GM12891 (cell line): ENCODE measurements at regions not wholly inside any gene's neighbourhood (a gene's known extent, or its start where the extent isn't known, plus 50 kb on each side); places are given as distances from the start of the nearest gene placed in this dataset.
"Not testable (repeated sequence)": the region's sequence is repeated elsewhere in the genome, so short reads cannot be mapped to it uniquely, and the experiment has no call there.

ENCODE experiments used
- POLR2A ChIP-seq: IDR thresholded peaks from 2 replicates; pipeline ENCODE4 v1.6.1; 2011; ENCODE audit warnings: low read depth, low read length, control low read depth
- POLR2AphosphoS5 ChIP-seq: IDR thresholded peaks from 2 replicates; pipeline ENCODE4 v1.6.1; 2011; ENCODE audit warnings: low read depth, low read length, control low read depth
- TAF1 ChIP-seq: IDR thresholded peaks from 2 replicates; pipeline ENCODE4 v1.6.1; 2011; ENCODE audit warnings: low read depth, low read length, control low read depth

DNA sequence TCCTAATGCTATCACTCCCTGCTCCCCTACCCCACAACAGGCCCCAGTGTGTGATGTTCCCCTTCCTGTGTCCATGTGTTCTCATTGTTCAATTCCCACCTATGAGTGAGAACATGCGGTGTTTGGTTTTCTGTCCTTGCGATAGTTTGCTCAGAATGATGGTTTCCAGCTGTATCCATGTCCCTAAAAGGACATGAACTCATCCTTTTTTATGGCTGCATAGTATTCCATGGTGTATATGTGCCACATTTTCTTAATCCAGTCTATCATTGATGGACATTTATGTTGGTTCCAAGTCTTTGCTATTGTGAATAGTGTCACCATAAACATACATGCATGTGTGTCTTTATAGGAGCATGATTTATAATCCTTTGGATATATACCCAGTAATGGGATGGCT, 80.4 kb upstream of the B3GAT1 start:
- not testable (repeated sequence) for TF ChIP-seq POLR2A, POLR2AphosphoS5, TAF1
